ENCODE measurements at regions not wholly inside any gene's neighbourhood (a gene's known extent, or its start where the extent isn't known, plus 50 kb on each side); places are given as distances from the start of the nearest gene placed in this dataset.

GRCh38 chr20:56759741-56760278 is 130.7 kb downstream of the TFAP2C start:
- TF ChIP-seq CTCF (IDR thresholded peaks at IDR 0.05; ENCODE audit: unreplicated experiment in 3 of 3) = no peak
- Mint-ChIP-seq H3K27ac (no peak overlapping the region), H3K4me3 (no peak overlapping the region), H3K4me1 (no peaks in the 10 kb centered on the region), H3K27me3 (ENCODE audit: low read depth) (peaks cover 13% of the 10 kb centered on the region), H3K36me3 (ENCODE audit: low read depth) (no peaks in the 10 kb centered on the region), H3K9me3 (no peaks in the 10 kb centered on the region)

- H3K27me3 Mint-ChIP-seq (ENCODE audit: low read depth) = peaks cover 9% of the 10 kb centered on the region
These were observed 131.5 kb downstream of the TFAP2C start for GRCh38 chr20:56760610-56761009.

GRCh38 chr20:56761393-56761792 is 132.3 kb downstream of the TFAP2C start:
- no peaks in the 10 kb centered on the region for H3K4me1 Mint-ChIP-seq
- H3K27ac Mint-ChIP-seq = no peak overlapping the region
- peaks cover 11% of the 10 kb centered on the region for H3K27me3 Mint-ChIP-seq (ENCODE audit: low read depth)
- no peaks in the 10 kb centered on the region for H3K36me3 Mint-ChIP-seq (ENCODE audit: low read depth)
- H3K4me3 Mint-ChIP-seq = no peak overlapping the region
- TF ChIP-seq CTCF (IDR thresholded peaks at IDR 0.05; ENCODE audit: unreplicated experiment in 3 of 3) = no peak
- H3K9me3 Mint-ChIP-seq = no peaks in the 10 kb centered on the region

More at GRCh38 chr20:56760610-56761009, 131.5 kb downstream of the TFAP2C start:
- TF ChIP-seq CTCF (IDR thresholded peaks at IDR 0.05; ENCODE audit: unreplicated experiment in 3 of 3) = no peak
- Mint-ChIP-seq H3K27ac (no peak overlapping the region), H3K36me3 (ENCODE audit: low read depth) (no peaks in the 10 kb centered on the region), H3K4me3 (no peak overlapping the region), H3K9me3 (no peaks in the 10 kb centered on the region), H3K4me1 (no peaks in the 10 kb centered on the region)

GRCh38 chr20:56762401-56762800 is 133.3 kb downstream of the TFAP2C start:
- H3K9me3 Mint-ChIP-seq = no peaks in the 10 kb centered on the region
- H3K4me1 Mint-ChIP-seq = no peaks in the 10 kb centered on the region
- H3K27ac Mint-ChIP-seq = no peak overlapping the region
- no peak for TF ChIP-seq CTCF (IDR thresholded peaks at IDR 0.05; ENCODE audit: unreplicated experiment in 3 of 3)
- no peak overlapping the region for H3K4me3 Mint-ChIP-seq
- H3K36me3 Mint-ChIP-seq (ENCODE audit: low read depth) = no peaks in the 10 kb centered on the region
- peaks cover 16% of the 10 kb centered on the region for H3K27me3 Mint-ChIP-seq (ENCODE audit: low read depth)

- Mint-ChIP-seq H3K9me3 (no peaks in the 10 kb centered on the region), H3K27me3 (ENCODE audit: low read depth) (peaks cover 13% of the 10 kb centered on the region), H3K36me3 (ENCODE audit: low read depth) (no peaks in the 10 kb centered on the region), H3K4me3 (no peak overlapping the region), H3K27ac (no peak overlapping the region), H3K4me1 (no peaks in the 10 kb centered on the region)
- TF ChIP-seq CTCF (IDR thresholded peaks at IDR 0.05; ENCODE audit: unreplicated experiment in 3 of 3) = no peak
These were observed 133.7 kb downstream of the TFAP2C start for GRCh38 chr20:56762829-56763228.

GRCh38 chr20:56764671-56765070 is 135.6 kb downstream of the TFAP2C start:
- no peak for TF ChIP-seq CTCF (IDR thresholded peaks at IDR 0.05; ENCODE audit: unreplicated experiment in 3 of 3)
- no peak overlapping the region for H3K27ac Mint-ChIP-seq
- no peaks in the 10 kb centered on the region for H3K4me1 Mint-ChIP-seq
- H3K9me3 Mint-ChIP-seq = no peaks in the 10 kb centered on the region
- H3K27me3 Mint-ChIP-seq (ENCODE audit: low read depth) = peaks cover 13% of the 10 kb centered on the region
- H3K36me3 Mint-ChIP-seq (ENCODE audit: low read depth) = no peaks in the 10 kb centered on the region
- H3K4me3 Mint-ChIP-seq = no peak overlapping the region

Data from nephron (organoid).